B cell (primary cell): ENCODE measurements at regions not wholly inside any gene's neighbourhood (a gene's known extent, or its start where the extent isn't known, plus 50 kb on each side); places are given as distances from the start of the nearest gene placed in this dataset.

Source experiments
- ATAC-seq: fragments of 200-7000 bp; cut with Tn5 transposase; one replicate; pipeline ENCODE4 v1.10.0; 2021; ENCODE audit warnings: low read depth, mild to moderate bottlenecking, moderate number of reproducible peaks, moderate library complexity
- CTCF ChIA-PET: fragments of 350-600 bp; sonication (Branson Sonifier 250); formaldehyde crosslinking; loops from one replicate; lab custom pipeline; 2021; ENCODE audit warnings: antibody characterized with exemption, inconsistent platforms; lab: Charles Lee
- POLR2A ChIA-PET: fragments of 350-600 bp; sonication (Branson Sonifier 250); formaldehyde crosslinking; loops from one replicate; lab custom pipeline; 2021; ENCODE audit warnings: antibody characterized with exemption; lab: Charles Lee
- DNase-seq: peaks from one replicate; pipeline ENCODE4 v3.0.0; 2013
- H2AFZ ChIP-seq: 2 replicates; pipeline ENCODE4 v1.6.1; 2012; ENCODE audit warnings: mild to moderate bottlenecking, low read depth, low read length; ENCODE audit not compliant: insufficient read depth, poor library complexity, severe bottlenecking
- H3K27ac ChIP-seq, 2 donors: 1 replicate in 1 of 2; 2 replicates in 1 of 2; pipeline ENCODE4 v1.5.1; 2012 to 2013; ENCODE audit warnings: low read length in 2 of 2, mild to moderate bottlenecking in 2 of 2, moderate library complexity in 1 of 2
- H3K27me3 ChIP-seq, 4 experiments: fragments of 200-600 bp in 1 of 4; sonication (generic) in 1 of 4; replicated peaks in 1 of 4; 1 replicate in 2 of 4; 2 replicates in 2 of 4; pipeline versions ENCODE4 v1.6.1 to v1.7.0; 2013 to 2016; ENCODE audit warnings: low read length in 3 of 4, mild to moderate bottlenecking in 2 of 4, mixed read lengths in 1 of 4, moderate library complexity in 1 of 4; ENCODE audit not compliant: insufficient read depth in 4 of 4, control insufficient read depth in 3 of 4; ENCODE audit errors: control extremely low read depth in 1 of 4
- H3K36me3 ChIP-seq, 2 experiments: replicated peaks in 1 of 2; 1 replicate in 1 of 2; 2 replicates in 1 of 2; pipeline versions ENCODE4 v1.6.1 to v1.7.1; 2013; ENCODE audit warnings: low read length in 1 of 2; ENCODE audit not compliant: insufficient read depth in 2 of 2, control insufficient read depth in 1 of 2; ENCODE audit errors: control extremely low read depth in 1 of 2, extremely low read depth in 1 of 2
- H3K4me1 ChIP-seq, 2 donors: fragments of 200-600 bp in 1 of 2; sonication (generic) in 1 of 2; 1 replicate in 1 of 2; 2 replicates in 1 of 2; pipeline versions ENCODE4 v1.5.1 to v1.6.1; 2013 to 2017; ENCODE audit warnings: low read length in 2 of 2; ENCODE audit not compliant: control insufficient read depth in 2 of 2, insufficient read depth in 2 of 2
- H3K4me2 ChIP-seq: replicated peaks from 2 replicates; pipeline ENCODE3; 2012; ENCODE audit warnings: mild to moderate bottlenecking, low read depth, low read length; ENCODE audit not compliant: poor library complexity, severe bottlenecking
- H3K4me3 ChIP-seq, 5 experiments: fragments of 200-600 bp in 1 of 5; sonication (generic) in 1 of 5; 1 replicate in 3 of 5; 2 replicates in 2 of 5; pipeline versions ENCODE4 v1.5.1 to v1.7.0; 2011 to 2016; ENCODE audit warnings: low read length in 4 of 5, mild to moderate bottlenecking in 4 of 5, low read depth in 2 of 5, control low read depth in 1 of 5, moderate library complexity in 1 of 5; ENCODE audit not compliant: insufficient read depth in 1 of 5; ENCODE audit errors: control extremely low read depth in 1 of 5, extremely low read depth in 1 of 5
- H3K79me2 ChIP-seq: fragments of 200-600 bp; sonication (generic); one replicate; pipeline ENCODE4 v1.6.0; 2016; ENCODE audit warnings: low read length; ENCODE audit not compliant: control insufficient read depth, insufficient read depth
- H3K9ac ChIP-seq: fragments of 200-600 bp; sonication (generic); 2 replicates; pipeline ENCODE4 v1.6.1; 2017; ENCODE audit warnings: mild to moderate bottlenecking, low read length, moderate library complexity
- H3K9me3 ChIP-seq, 3 donors: one replicate each; pipeline versions ENCODE4 v1.6.1 to v1.7.1; 2013; ENCODE audit warnings: low read length in 2 of 3; ENCODE audit not compliant: control insufficient read depth in 2 of 3, insufficient read depth in 1 of 3; ENCODE audit errors: control extremely low read depth in 1 of 3
- H4K20me1 ChIP-seq: 2 replicates; pipeline ENCODE4 v1.6.0; 2012; ENCODE audit warnings: mild to moderate bottlenecking, low read length; ENCODE audit not compliant: insufficient read depth, control insufficient read depth, poor library complexity, severe bottlenecking
- H3K27ac Mint-ChIP-seq: one replicate; pipeline ENCODE4 v1.8.0; 2021; ENCODE audit warnings: mixed read lengths
- H3K27me3 Mint-ChIP-seq: one replicate; pipeline ENCODE4 v1.8.0; 2021; ENCODE audit warnings: mixed read lengths
- H3K4me1 Mint-ChIP-seq: one replicate; pipeline ENCODE4 v1.8.0; 2021; ENCODE audit warnings: mixed read lengths
- H3K4me3 Mint-ChIP-seq: one replicate; pipeline ENCODE4 v1.8.0; 2021; ENCODE audit warnings: mixed read lengths
- H3K9me3 Mint-ChIP-seq: one replicate; pipeline ENCODE4 v1.8.0; 2022; ENCODE audit warnings: mixed read lengths; ENCODE audit not compliant: insufficient read depth
- EZH2 ChIP-seq: IDR thresholded peaks from 2 replicates; pipeline ENCODE4 v1.6.1; 2012; ENCODE audit warnings: borderline replicate concordance, low read depth, mild to moderate bottlenecking, moderate library complexity, low read length; ENCODE audit not compliant: insufficient read depth, poor library complexity, severe bottlenecking
- WGBS: methylation state at CpG from one replicate; pipeline ENCODE4 v1.1.5; 2013; ENCODE audit warnings: missing lambda C conversion rate; ENCODE audit not compliant: insufficient coverage; 5-methylcytosine and 5-hydroxymethylcytosine counted together
- intact Hi-C: fragments of 100-400 bp; cut with micrococcal nuclease; formaldehyde crosslinking; loops from one replicate; pipeline ENCODE4 v1.10.0; 2022
- TF ChIP-seq, protein P1 (sequence below): fragments of 200-600 bp; IDR thresholded peaks from one replicate; pipeline ENCODE4 v1.8.0; 2022; ENCODE audit warnings: antibody characterized with exemption, mild to moderate bottlenecking

- DNase-seq (no peak), ATAC-seq (no peak)
- TF ChIP-seq, protein P1, sequence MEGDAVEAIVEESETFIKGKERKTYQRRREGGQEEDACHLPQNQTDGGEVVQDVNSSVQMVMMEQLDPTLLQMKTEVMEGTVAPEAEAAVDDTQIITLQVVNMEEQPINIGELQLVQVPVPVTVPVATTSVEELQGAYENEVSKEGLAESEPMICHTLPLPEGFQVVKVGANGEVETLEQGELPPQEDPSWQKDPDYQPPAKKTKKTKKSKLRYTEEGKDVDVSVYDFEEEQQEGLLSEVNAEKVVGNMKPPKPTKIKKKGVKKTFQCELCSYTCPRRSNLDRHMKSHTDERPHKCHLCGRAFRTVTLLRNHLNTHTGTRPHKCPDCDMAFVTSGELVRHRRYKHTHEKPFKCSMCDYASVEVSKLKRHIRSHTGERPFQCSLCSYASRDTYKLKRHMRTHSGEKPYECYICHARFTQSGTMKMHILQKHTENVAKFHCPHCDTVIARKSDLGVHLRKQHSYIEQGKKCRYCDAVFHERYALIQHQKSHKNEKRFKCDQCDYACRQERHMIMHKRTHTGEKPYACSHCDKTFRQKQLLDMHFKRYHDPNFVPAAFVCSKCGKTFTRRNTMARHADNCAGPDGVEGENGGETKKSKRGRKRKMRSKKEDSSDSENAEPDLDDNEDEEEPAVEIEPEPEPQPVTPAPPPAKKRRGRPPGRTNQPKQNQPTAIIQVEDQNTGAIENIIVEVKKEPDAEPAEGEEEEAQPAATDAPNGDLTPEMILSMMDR, result no peak
- TF ChIP-seq EZH2, result no peak
- Histone ChIP-seq H2AFZ (no peak overlapping the region), H4K20me1 (no peaks in the 10 kb centered on the region), H3K9ac (no peak overlapping the region), H3K36me3 (no peaks in the 10 kb centered on the region), H3K9me3 (no peaks in the 10 kb centered on the region), H3K27me3 (peaks cover 0 to 11% (median 0%) of the 10 kb centered on the region in 4 experiments), H3K27ac (no peak overlapping the region), H3K4me2 (no peak overlapping the region), H3K4me3 (no peak overlapping the region), H3K4me1 (no peaks in the 10 kb centered on the region), H3K79me2 (no peaks in the 10 kb centered on the region)
- CTCF ChIA-PET, result interaction anchor here (0.7 kb wide), 1 partner anchor 195 kb away, joined by 3 read pairs; no protein-coding TSS in a partner anchor
- no peak overlapping the region for H3K4me3 Mint-ChIP-seq
- peaks cover 8% of the 10 kb centered on the region for H3K27me3 Mint-ChIP-seq
- intact Hi-C loops, result no loop called here
- WGBS, result 9% methylated on average over 6 of the region's 6 CpGs
- no peak overlapping the region for H3K27ac Mint-ChIP-seq
- H3K9me3 Mint-ChIP-seq, result no peaks in the 10 kb centered on the region
- POLR2A ChIA-PET, result no interaction called here
- H3K4me1 Mint-ChIP-seq, result no peaks in the 10 kb centered on the region
Measured at GRCh38 chr6:134117409-134117808, 65.0 kb upstream of the SLC2A12 start.

DNA sequence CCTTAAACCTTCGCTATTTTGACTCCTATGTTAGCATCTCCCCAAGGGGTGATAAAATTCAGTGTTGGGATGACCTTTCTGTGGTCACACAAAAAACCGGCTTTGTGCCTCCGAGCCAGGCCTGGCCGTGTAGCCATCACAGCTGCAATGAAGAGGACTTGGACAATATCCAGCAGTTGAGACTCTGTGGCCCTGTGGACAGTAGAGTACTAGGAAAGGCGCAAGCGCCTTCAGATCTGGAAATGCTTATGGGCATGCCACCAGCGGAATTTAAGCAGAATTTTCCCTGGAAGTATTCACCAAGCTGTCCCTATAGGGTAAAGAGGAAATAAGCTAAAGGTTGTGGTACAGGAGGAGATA, 63.3 kb upstream of the SLC2A12 start:
- Histone ChIP-seq H3K9me3 (no peaks in the 10 kb centered on the region), H3K79me2 (no peaks in the 10 kb centered on the region), H3K4me1 (no peaks in the 10 kb centered on the region), H2AFZ (no peak overlapping the region), H4K20me1 (no peaks in the 10 kb centered on the region), H3K27me3 (peaks cover 0 to 11% (median 0%) of the 10 kb centered on the region in 4 experiments), H3K4me2 (no peak overlapping the region), H3K9ac (no peak overlapping the region), H3K36me3 (no peaks in the 10 kb centered on the region), H3K4me3 (no peak overlapping the region), H3K27ac (no peak overlapping the region)
- Mint-ChIP-seq H3K4me1 (no peaks in the 10 kb centered on the region), H3K9me3 (no peaks in the 10 kb centered on the region), H3K4me3 (no peak overlapping the region), H3K27ac (no peak overlapping the region), H3K27me3 (peaks cover 8% of the 10 kb centered on the region)
- TF ChIP-seq, protein P1, result no peak
- TF ChIP-seq EZH2, result no peak
- intact Hi-C loops, result no loop called here
- DNase-seq, result no peak
- WGBS, result 94% methylated on average over 5 of the region's 7 CpGs
- ChIA-PET POLR2A (no interaction called here), CTCF (interaction anchor here (0.6 to 7.0 kb wide), 2 partner anchors 7 to 16 kb away, joined by 4 to 48 read pairs; no protein-coding TSS in a partner anchor)
- no peak for ATAC-seq
